HG02759 (cell line): ENCODE measurements at regions not wholly inside any gene's neighbourhood (a gene's known extent, or its start where the extent isn't known, plus 50 kb on each side); places are given as distances from the start of the nearest gene placed in this dataset.

ENCODE experiments used
- ATAC-seq: cut with Tn5 transposase; IDR thresholded peaks from one replicate; pipeline ENCODE4 v1.9.1; 2021; ENCODE audit warnings: mild to moderate bottlenecking, moderate library complexity; ENCODE audit not compliant: unreplicated experiment

- no peak for ATAC-seq
These were observed 174.8 kb upstream of the UBE2E2 start for GRCh38 chr3:23028294-23028693.

DNA sequence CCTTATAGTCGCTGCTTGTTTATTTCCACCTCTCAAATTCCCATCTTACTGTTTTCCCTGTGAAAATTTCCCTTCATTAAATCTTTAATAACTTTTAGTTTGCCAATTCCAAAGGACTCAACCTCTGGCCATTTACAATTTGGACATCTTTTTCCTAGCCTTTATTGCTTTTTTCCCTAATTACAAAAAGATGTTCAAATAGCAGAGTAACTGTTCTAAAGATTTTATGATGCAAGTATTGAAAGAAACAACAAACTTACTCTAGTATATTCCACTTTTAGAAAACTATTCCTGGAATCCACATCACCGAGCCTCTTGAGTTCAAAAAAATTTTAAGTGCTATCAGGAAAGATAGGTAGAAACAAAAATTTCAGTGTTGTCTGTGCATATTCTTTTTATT, 174.1 kb upstream of the UBE2E2 start:
- no peak for ATAC-seq

DNA sequence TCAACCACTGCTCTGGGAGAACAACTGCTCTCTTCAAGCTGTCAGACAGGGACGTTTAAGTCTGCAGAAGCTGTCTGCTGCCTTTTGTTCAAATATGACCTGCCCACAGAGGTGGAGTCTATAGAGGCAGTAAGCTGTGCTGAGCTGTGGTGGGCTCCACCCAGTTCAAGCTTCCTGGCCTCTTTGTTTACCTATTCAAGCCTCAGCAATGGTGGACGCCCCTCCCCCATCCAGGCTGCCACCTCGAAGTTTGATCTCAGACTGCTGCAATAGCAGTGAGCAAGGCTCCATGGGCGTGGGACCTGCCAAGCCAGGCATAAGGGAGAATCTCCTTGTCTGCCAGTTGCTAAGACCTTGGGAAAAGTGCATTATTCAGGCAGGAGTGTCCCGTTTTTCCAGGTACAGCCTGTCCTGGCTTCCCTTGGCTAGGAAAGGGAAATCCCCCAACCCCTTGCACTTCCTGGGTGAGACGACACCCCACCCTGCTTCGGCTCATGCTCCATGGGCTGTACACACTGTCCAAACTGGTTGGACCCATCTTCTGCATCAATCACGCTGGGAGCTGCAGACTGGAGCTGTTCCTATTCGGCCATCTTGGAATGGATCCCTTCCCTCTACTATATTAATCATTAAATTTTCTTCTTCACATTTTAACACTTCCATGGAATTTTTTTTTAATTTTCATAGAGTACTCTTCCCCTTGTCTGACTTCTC, 167.0 kb upstream of the UBE2E2 start:
- no peak for ATAC-seq

GRCh38 chr3:23036728-23037127, 166.4 kb upstream of the UBE2E2 start:
- peak; percentile 71 for ATAC-seq

GRCh38 chr3:23038471-23038870, 164.7 kb upstream of the UBE2E2 start:
- no peak for ATAC-seq

DNA sequence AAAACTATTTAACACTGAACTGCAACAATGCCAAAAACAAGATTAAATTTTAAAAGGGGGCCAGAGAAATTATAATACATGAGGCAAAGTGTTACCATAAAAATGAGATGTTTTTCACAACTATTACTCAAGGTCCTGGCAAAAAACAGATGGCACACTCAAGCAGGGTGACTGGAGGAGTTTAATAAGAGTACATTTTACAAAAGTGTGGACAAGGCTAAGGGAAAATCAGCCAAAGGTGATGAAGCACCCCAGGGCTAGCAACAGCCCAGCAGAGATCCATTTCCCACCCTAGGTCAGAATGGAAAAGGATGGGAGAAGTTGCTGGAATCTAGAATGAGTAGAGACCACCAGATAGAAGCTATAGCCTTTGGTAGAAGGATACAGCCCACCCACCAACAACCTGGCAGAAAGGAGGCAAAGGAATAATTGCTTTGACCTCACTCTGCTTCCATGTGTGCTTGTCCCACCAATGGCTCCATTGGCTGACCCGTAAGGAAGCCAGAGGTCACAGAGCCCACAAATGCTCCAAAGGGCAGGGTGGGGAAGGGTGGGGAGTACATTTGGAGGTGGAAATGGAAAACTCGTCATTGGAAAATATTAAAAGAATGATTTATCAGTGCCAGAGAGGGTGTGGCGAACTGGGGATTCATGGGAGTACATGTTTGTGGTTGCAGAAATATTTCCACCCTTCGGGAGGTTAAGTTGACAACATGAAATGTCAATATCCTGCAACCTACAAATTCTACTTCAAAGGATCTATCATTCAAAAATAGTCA, 161.0 kb upstream of the UBE2E2 start:
- ATAC-seq = no peak

DNA sequence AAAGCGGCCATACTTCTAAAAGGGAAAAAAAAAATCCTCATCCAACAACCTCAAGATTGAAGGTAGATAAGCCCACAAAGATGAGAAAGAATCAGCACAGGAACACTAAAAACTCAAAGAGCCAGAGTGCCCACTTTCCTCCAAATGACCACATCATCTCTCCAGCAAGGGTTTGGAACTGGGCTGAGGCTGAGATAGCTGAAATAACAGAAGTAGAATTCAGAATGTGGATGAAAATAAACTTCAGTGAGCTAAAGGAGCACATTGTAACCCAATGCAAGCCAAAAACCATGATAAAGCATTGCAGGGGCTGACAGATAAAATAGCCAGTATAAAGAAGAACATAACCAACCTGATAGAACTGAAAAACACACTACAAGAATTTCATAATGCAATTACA, 158.7 kb upstream of the UBE2E2 start:
- no peak for ATAC-seq

DNA sequence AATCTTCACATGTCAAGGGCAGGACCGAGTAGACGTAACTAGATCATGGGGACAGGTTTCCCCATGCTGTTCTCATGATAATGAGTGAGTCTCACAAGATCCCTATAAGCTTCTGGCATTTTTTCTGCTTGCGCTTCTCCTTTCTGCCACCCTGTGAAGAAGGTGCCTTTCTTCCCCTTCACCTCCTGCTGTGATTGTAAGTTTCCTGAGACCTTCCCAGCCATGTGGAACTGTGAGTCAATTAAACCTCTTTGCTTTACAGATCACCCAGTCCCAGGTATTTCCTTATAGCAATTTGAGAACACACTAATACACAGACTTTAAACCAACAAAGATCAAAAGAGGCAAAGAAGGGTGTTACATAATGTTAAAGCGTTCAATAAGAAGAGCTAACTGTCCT, 156.6 kb upstream of the UBE2E2 start:
- no peak for ATAC-seq

- no peak for ATAC-seq
These were observed 151.6 kb upstream of the UBE2E2 start for GRCh38 chr3:23051240-23052140.

DNA sequence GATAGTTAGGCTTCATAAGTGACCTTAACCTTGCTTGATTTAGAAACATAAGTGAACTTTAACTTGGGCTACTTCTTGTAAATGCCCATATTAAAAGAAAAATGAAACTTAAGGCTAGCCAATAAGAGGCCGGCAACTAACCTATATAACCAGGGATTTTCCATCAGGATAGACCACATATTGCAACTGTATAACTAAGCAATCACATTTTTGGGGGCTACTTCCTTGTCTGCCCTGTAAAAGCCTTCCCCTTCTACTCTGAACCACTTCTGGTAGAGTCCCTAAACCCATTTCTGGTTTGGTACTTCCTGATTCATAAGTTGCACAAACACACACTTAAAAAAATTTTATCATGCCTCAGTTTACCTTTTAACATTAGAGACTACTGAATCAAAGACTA, 150.9 kb upstream of the UBE2E2 start:
- ATAC-seq = no peak

GRCh38 chr3:23052620-23053019, 150.5 kb upstream of the UBE2E2 start:
- no peak for ATAC-seq

DNA sequence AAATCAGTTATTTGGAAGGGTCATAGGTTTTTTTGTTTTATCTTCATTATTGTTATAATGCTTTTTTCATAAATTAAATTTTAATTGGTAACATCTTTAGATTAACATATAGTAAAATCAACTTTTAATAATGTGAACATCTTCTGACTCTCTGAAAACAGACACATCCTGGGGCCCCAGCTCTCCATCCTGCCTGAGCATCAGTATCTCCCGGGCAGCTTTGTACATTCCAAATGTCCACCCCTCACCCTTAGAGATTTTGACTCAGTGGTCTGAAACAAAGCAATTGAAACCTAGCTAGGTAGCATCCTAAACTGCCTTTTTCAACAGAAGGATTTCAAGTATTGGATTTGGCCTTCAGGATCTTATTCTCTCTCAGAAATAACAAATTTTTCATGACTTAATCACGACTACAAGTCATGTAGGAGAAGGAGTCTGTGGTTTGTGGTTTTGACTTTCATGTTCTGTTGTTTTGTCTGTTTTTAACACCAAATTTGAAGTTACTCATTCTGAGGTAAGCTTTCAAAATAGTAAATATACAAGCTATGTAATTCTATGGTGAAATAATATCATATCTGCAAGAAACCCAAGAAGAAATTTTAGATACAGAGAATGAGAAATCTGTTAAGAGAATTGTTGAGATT, 147.3 kb upstream of the UBE2E2 start:
- ATAC-seq = peak; percentile 72

GRCh38 chr3:23062582-23062981, 140.5 kb upstream of the UBE2E2 start:
- ATAC-seq = no peak

DNA sequence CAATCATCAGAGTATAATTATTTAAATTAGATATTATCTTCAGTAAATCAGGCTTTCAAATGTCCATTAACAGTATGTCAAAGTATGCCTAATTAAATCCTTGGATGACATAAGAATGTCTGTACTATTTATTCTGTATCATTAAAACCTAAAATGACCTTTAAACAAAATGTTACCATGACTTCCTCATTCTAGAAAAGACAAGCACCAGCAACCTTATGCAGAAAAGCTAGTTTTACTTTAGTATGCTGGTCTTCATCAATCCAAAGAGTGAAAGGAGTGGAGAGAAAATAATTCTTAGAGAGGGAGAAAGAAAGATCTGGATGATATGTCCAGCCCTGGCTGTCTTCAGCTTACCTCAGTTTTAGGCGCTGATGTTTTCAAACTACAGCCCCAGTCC, 140.1 kb upstream of the UBE2E2 start:
- ATAC-seq = no peak

- no peak for ATAC-seq
These were observed 136.0 kb upstream of the UBE2E2 start for GRCh38 chr3:23067116-23067515.

GRCh38 chr3:23068016-23068728, 135.0 kb upstream of the UBE2E2 start:
- ATAC-seq = no peak

DNA sequence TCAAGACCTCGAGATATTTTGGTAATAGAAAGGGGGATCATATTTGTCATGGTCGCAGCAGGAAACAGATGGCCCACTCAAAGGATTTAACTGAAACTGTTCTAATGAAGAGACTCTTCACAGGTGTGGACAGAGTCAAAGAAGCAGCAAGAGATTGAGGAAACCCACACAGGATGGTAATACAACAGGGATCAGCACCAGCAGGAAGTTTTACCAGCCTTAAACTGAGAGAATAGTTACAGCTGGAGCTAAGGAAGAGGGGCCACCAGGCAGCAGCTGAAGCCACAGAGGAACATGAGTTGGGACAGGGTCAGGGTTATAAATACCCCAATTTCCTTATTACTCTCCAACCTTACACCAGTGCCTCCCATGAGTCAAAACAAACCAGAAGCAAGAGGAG, 131.8 kb upstream of the UBE2E2 start:
- no peak for ATAC-seq

DNA sequence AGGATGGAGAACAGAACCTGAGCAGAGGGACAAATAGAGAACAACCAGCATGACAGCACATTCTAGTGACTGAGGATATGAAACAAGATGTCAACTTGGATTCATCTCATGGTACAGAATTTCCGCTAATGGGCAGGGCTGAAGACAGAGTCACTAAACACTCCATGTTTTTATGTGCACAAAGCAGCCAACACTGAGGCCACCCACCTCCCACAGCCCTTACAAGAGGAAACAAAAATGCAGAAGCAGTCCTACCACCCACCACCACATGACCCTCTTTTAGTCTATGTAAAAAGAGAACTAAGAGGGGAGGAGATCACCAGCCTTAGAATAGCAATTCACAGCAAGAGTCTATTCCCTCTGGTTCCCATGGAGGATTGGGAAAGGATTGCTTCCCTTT, 131.4 kb upstream of the UBE2E2 start:
- ATAC-seq = peak; percentile 76

- ATAC-seq = no peak
These were observed 130.4 kb upstream of the UBE2E2 start for GRCh38 chr3:23072693-23073092.

- ATAC-seq = no peak
These were observed 129.3 kb upstream of the UBE2E2 start for GRCh38 chr3:23073724-23074305.
